C4-2B (cell line): ENCODE measurements at regions not wholly inside any gene's neighbourhood (a gene's known extent, or its start where the extent isn't known, plus 50 kb on each side); places are given as distances from the start of the nearest gene placed in this dataset.

Experiments used
- CTCF ChIP-seq: fragments of 450-650 bp; conservative IDR thresholded peaks from 2 replicates; pipeline ENCODE4 v1.5.1; 2017; ENCODE audit warnings: mild to moderate bottlenecking
- ZFX ChIP-seq: fragments of 450-650 bp; IDR thresholded peaks from 2 replicates; pipeline ENCODE4 v1.6.1; 2017

- TF ChIP-seq CTCF = no peak
- TF ChIP-seq ZFX = no peak
Observed at GRCh38 chr7:157469181-157470016, 132.6 kb downstream of the DNAJB6 start.
